Peyer's patch (tissue), 4 donors: ENCODE measurements at regions not wholly inside any gene's neighbourhood (a gene's known extent, or its start where the extent isn't known, plus 50 kb on each side); places are given as distances from the start of the nearest gene placed in this dataset.

Experiments used
- DNase-seq, 3 donors: peaks; one replicate each; pipeline ENCODE4 v3.0.0-alpha.2; 2017 to 2019
- H3K27ac ChIP-seq, 4 donors: fragments of 200-600 bp; sonication (generic); one replicate each; pipeline ENCODE4 v1.5.1; 2016 to 2019
- H3K27me3 ChIP-seq, 2 donors: fragments of 200-600 bp; sonication (generic); one replicate each; pipeline ENCODE4 v1.5.1; 2019
- H3K36me3 ChIP-seq, 3 donors: fragments of 200-600 bp; sonication (generic); one replicate each; pipeline ENCODE4 v1.5.1; 2016 to 2019
- H3K4me1 ChIP-seq, 4 donors: fragments of 200-600 bp; sonication (generic); one replicate each; pipeline ENCODE4 v1.5.1; 2016 to 2019
- H3K4me3 ChIP-seq, 4 donors: fragments of 200-600 bp; sonication (generic); 1 replicate in 3 of 4; 2 replicates in 1 of 4; pipeline ENCODE4 v1.5.1; 2016 to 2019; ENCODE audit warnings: mild to moderate bottlenecking in 1 of 4
- H3K9me3 ChIP-seq, 4 donors: fragments of 200-600 bp; sonication (generic); one replicate each; pipeline ENCODE4 v1.5.1; 2016 to 2019; ENCODE audit warnings: mild to moderate bottlenecking in 1 of 4
- POLR2A ChIP-seq, 2 donors: fragments of 450-650 bp; IDR thresholded peaks; one replicate each; pipeline ENCODE4 v1.5.1; 2017; ENCODE audit warnings: antibody characterized with exemption in 2 of 2, mild to moderate bottlenecking in 2 of 2, moderate library complexity in 2 of 2
- TF ChIP-seq, protein P1 (sequence below), 6 experiments: fragments of 450-650 bp in 4 of 6; fragments of 200-600 bp in 2 of 6; sonication (generic) in 1 of 6; IDR thresholded peaks; one replicate each; pipeline ENCODE4 v1.5.1; 2017 to 2019; ENCODE audit warnings: antibody characterized with exemption in 6 of 6, mild to moderate bottlenecking in 3 of 6, moderate library complexity in 1 of 6

DNA sequence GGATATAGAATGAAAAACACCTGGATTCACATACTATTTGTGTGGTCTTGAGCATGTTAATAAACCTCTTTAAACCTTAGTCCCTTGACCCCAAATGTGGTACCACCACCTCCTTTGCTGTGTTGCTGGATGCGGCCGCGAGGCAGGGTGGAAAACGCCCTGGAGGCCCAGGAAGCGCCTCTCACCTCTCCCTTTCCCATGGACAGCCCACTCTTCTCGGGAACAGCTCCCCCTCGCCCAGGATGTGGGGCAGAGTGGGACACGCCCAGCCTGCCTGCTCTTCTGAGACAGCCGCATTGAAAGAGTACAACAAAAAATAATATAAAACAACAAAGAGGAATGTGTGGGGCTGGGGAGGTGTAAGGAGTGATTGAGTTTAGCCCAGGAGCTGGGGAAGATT, 549.0 kb upstream of the ID2 start:
- H3K4me3 ChIP-seq, result no peak overlapping the region
- H3K36me3 ChIP-seq, result no peaks in the 10 kb centered on the region
- DNase-seq, result no peak
- no peaks in the 10 kb centered on the region for H3K27me3 ChIP-seq
- TF ChIP-seq POLR2A (IDR thresholded peaks at IDR 0.05), result no peak
- TF ChIP-seq, protein P1, sequence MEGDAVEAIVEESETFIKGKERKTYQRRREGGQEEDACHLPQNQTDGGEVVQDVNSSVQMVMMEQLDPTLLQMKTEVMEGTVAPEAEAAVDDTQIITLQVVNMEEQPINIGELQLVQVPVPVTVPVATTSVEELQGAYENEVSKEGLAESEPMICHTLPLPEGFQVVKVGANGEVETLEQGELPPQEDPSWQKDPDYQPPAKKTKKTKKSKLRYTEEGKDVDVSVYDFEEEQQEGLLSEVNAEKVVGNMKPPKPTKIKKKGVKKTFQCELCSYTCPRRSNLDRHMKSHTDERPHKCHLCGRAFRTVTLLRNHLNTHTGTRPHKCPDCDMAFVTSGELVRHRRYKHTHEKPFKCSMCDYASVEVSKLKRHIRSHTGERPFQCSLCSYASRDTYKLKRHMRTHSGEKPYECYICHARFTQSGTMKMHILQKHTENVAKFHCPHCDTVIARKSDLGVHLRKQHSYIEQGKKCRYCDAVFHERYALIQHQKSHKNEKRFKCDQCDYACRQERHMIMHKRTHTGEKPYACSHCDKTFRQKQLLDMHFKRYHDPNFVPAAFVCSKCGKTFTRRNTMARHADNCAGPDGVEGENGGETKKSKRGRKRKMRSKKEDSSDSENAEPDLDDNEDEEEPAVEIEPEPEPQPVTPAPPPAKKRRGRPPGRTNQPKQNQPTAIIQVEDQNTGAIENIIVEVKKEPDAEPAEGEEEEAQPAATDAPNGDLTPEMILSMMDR (IDR thresholded peaks at IDR 0.05), result no peak
- no peaks in the 10 kb centered on the region for H3K9me3 ChIP-seq
- peaks cover 0 to 13% (median 0%) of the 10 kb centered on the region in 4 donors for H3K4me1 ChIP-seq
- H3K27ac ChIP-seq, result no peak overlapping the region

DNA sequence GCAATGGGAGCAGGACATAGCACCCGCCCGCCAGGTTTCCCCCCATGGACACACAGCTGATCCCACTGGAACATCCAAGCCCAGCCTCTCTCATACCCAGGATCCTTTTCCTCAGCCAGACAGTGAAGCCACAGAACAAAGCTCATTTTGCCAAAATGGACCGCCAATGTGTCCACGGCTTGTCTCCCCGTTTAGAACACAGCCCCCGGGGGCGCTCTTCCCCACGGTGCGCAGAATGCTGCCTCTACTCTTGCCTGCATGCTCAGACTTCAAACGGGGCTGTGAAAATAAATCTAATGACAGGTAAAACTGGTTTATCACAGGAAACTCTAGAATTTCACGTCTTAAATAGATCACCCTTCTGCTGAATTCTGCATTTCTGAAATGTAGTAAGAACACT, 548.5 kb upstream of the ID2 start:
- TF ChIP-seq POLR2A (IDR thresholded peaks at IDR 0.05), result no peak
- TF ChIP-seq, protein P1 (IDR thresholded peaks at IDR 0.05), result no peak
- Histone ChIP-seq H3K27me3 (no peaks in the 10 kb centered on the region), H3K4me1 (peaks cover 0 to 13% (median 0%) of the 10 kb centered on the region in 4 donors)

DNA sequence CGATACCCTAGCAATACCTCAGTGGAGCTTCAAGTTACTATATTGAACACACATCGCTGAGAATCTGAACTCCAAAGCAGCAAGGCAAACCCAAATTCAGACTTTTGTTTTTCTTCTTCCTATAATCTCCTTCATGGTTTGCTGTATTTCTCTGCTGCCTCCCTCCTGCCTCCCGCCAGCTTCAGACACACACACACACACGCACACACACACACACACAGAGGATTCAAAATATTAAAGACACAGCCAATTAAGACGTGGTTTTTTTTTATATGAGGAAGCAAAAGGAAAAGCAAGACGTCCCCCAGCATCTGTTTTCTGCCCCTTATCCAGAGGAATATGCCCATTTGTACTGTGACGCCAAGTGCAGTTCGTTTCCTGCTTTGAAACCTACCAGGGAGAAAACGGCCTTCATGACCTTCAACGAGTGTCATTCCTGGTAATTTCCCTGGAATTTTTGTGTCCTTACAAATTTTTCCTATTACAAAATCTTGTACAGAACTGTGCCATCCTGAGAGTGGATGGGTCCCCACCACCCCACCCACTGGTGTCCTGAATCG, 547.9 kb upstream of the ID2 start:
- no peaks in the 10 kb centered on the region for H3K36me3 ChIP-seq
- TF ChIP-seq, protein P1 (IDR thresholded peaks at IDR 0.05), result no peak
- TF ChIP-seq POLR2A (IDR thresholded peaks at IDR 0.05), result no peak
- H3K9me3 ChIP-seq, result no peaks in the 10 kb centered on the region
- no peak for DNase-seq
- no peaks in the 10 kb centered on the region for H3K27me3 ChIP-seq
- H3K4me1 ChIP-seq, result peaks cover 0 to 13% (median 0%) of the 10 kb centered on the region in 4 donors
- H3K27ac ChIP-seq, result no peak overlapping the region
- no peak overlapping the region for H3K4me3 ChIP-seq

More for the DNA sequence above, 548.5 kb upstream of the ID2 start:
- Histone ChIP-seq H3K27ac (no peak overlapping the region), H3K36me3 (no peaks in the 10 kb centered on the region), H3K4me3 (no peak overlapping the region), H3K9me3 (no peaks in the 10 kb centered on the region)
- DNase-seq, result no peak

DNA sequence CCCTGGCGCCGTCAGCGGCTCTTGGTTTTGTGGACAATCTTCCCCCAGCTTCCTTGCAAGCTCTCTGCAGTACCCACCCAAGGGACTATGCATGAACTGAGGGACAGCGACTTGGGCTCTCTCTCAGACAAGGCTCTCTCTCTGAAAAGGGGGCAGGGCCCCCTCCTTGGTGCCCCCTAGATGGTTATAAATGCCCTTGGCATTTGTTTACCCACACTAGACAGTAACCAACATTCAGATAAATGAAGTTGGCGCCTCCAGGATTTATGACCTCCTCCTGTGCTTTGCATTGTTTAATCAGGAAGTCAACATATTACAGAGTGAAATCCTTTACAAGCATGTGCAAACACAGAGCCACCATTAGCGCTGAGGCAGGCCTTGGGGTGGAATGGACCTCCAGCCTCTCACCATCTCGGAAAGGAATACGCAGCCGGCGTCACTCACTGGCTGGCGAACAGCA, 547.4 kb upstream of the ID2 start:
- no peak for TF ChIP-seq POLR2A (IDR thresholded peaks at IDR 0.05)
- TF ChIP-seq, protein P1 (IDR thresholded peaks at IDR 0.05), result no peak
- Histone ChIP-seq H3K27me3 (no peaks in the 10 kb centered on the region), H3K4me3 (no peak overlapping the region)

DNA sequence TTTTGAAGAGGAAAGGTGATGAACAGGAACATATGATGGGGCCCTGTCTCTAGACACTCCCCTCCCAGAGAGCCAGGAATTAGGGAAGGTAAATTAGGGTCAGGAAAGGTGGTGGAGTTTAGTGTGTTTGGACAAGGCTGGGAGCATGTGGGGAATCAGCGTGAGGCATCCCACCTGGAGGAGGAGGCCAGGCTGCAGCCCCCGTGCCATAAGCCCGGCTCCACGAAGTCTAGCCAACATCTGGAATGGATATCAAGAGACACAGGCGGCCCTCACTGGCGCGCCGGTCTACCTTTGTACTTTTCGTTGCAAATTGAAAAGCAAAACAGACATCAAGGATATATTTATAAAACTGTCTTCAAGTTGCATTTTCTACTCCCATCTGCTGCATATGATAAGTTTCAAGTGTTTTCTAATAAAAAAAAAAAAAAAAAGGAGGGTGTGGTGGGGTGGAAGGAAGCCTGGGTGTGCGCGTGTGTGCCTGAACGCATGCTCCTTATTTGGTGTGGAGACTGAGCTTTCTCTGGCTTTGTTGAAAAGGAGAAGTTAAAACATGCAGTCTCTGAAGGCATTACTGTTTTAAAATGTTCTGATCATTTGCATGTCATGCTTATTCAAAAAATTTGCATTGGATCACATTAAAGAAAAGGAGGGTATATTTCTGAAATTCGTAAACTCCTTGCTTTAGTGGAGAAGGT, 546.7 kb upstream of the ID2 start:
- no peaks in the 10 kb centered on the region for H3K36me3 ChIP-seq
- no peak overlapping the region for H3K4me3 ChIP-seq
- H3K27ac ChIP-seq, result peak overlapping the region in 1 of 4 donors; percentile 11
- H3K9me3 ChIP-seq, result no peaks in the 10 kb centered on the region
- TF ChIP-seq POLR2A (IDR thresholded peaks at IDR 0.05), result no peak
- TF ChIP-seq, protein P1 (IDR thresholded peaks at IDR 0.05), result no peak
- no peaks in the 10 kb centered on the region for H3K27me3 ChIP-seq
- no peak for DNase-seq
- peaks cover 0 to 13% (median 0%) of the 10 kb centered on the region in 4 donors for H3K4me1 ChIP-seq

More for the DNA sequence above, 547.4 kb upstream of the ID2 start:
- peaks cover 0 to 13% (median 0%) of the 10 kb centered on the region in 4 donors for H3K4me1 ChIP-seq
- no peaks in the 10 kb centered on the region for H3K9me3 ChIP-seq
- H3K36me3 ChIP-seq, result no peaks in the 10 kb centered on the region
- H3K27ac ChIP-seq, result peak overlapping the region in 1 of 4 donors; percentile 11
- no peak for DNase-seq
